ENCODE measurements at regions not wholly inside any gene's neighbourhood (a gene's known extent, or its start where the extent isn't known, plus 50 kb on each side); places are given as distances from the start of the nearest gene placed in this dataset.

- no peaks in the 10 kb centered on the region for H3K36me3 ChIP-seq (ENCODE audit: control insufficient read depth in 2 of 2, insufficient read depth in 2 of 2, low read length in 1 of 2)
- H3K27ac ChIP-seq (ENCODE audit: low read depth in 2 of 2, low read length in 1 of 2): no peak overlapping the region
Observed at GRCh38 chr12:89945123-89945522, 236.5 kb upstream of the ATP2B1 start.

GRCh38 chr12:89943463-89943862 lies 234.8 kb upstream of the ATP2B1 start:
- H3K4me1 ChIP-seq (ENCODE audit: control insufficient read depth in 2 of 2, insufficient read depth in 2 of 2, low read length in 1 of 2): no peaks in the 10 kb centered on the region
- H3K27me3 ChIP-seq (ENCODE audit: control insufficient read depth in 1 of 2, insufficient read depth in 2 of 2, low read length in 2 of 2): no peaks in the 10 kb centered on the region
- no peak overlapping the region for H3K4me3 ChIP-seq (ENCODE audit: low read depth in 1 of 2, low read length in 2 of 2)
- no peak overlapping the region for H3K27ac ChIP-seq (ENCODE audit: low read depth in 2 of 2, low read length in 1 of 2)
- H3K9me3 ChIP-seq (ENCODE audit: control insufficient read depth in 2 of 2, insufficient read depth in 1 of 2, low read depth in 1 of 2, low read length in 1 of 2): no peaks in the 10 kb centered on the region
- H3K36me3 ChIP-seq (ENCODE audit: control insufficient read depth in 2 of 2, insufficient read depth in 2 of 2, low read length in 1 of 2): no peaks in the 10 kb centered on the region

More at GRCh38 chr12:89945123-89945522, 236.5 kb upstream of the ATP2B1 start:
- Histone ChIP-seq H3K27me3 (ENCODE audit: control insufficient read depth in 1 of 2, insufficient read depth in 2 of 2, low read length in 2 of 2) (no peaks in the 10 kb centered on the region), H3K9me3 (ENCODE audit: control insufficient read depth in 2 of 2, insufficient read depth in 1 of 2, low read depth in 1 of 2, low read length in 1 of 2) (no peaks in the 10 kb centered on the region), H3K4me3 (ENCODE audit: low read depth in 1 of 2, low read length in 2 of 2) (no peak overlapping the region), H3K4me1 (ENCODE audit: control insufficient read depth in 2 of 2, insufficient read depth in 2 of 2, low read length in 1 of 2) (no peaks in the 10 kb centered on the region)

- 91 to 94% methylated on average over 2 of the region's 2 CpGs for WGBS, 2 donors
- no peaks in the 10 kb centered on the region for H3K4me1 ChIP-seq (ENCODE audit: control insufficient read depth in 2 of 2, insufficient read depth in 2 of 2, low read length in 1 of 2)
Observed at GRCh38 chr12:89941436-89941835, 232.8 kb upstream of the ATP2B1 start.

GRCh38 chr12:89939522-89940215 lies 231.0 kb upstream of the ATP2B1 start:
- WGBS, 2 donors: 74 to 95% methylated on average over 1 of the region's 1 CpG
- no peak overlapping the region for H3K27ac ChIP-seq (ENCODE audit: low read depth in 2 of 2, low read length in 1 of 2)
- H3K27me3 ChIP-seq (ENCODE audit: control insufficient read depth in 1 of 2, insufficient read depth in 2 of 2, low read length in 2 of 2): no peaks in the 10 kb centered on the region

More at GRCh38 chr12:89941436-89941835, 232.8 kb upstream of the ATP2B1 start:
- Histone ChIP-seq H3K27me3 (ENCODE audit: control insufficient read depth in 1 of 2, insufficient read depth in 2 of 2, low read length in 2 of 2) (no peaks in the 10 kb centered on the region), H3K4me3 (ENCODE audit: low read depth in 1 of 2, low read length in 2 of 2) (no peak overlapping the region), H3K36me3 (ENCODE audit: control insufficient read depth in 2 of 2, insufficient read depth in 2 of 2, low read length in 1 of 2) (no peaks in the 10 kb centered on the region), H3K9me3 (ENCODE audit: control insufficient read depth in 2 of 2, insufficient read depth in 1 of 2, low read depth in 1 of 2, low read length in 1 of 2) (no peaks in the 10 kb centered on the region), H3K27ac (ENCODE audit: low read depth in 2 of 2, low read length in 1 of 2) (no peak overlapping the region)

GRCh38 chr12:89936631-89937030 lies 228.0 kb upstream of the ATP2B1 start:
- Histone ChIP-seq H3K4me1 (ENCODE audit: control insufficient read depth in 2 of 2, insufficient read depth in 2 of 2, low read length in 1 of 2) (no peaks in the 10 kb centered on the region), H3K36me3 (ENCODE audit: control insufficient read depth in 2 of 2, insufficient read depth in 2 of 2, low read length in 1 of 2) (no peaks in the 10 kb centered on the region), H3K4me3 (ENCODE audit: low read depth in 1 of 2, low read length in 2 of 2) (no peak overlapping the region), H3K27ac (ENCODE audit: low read depth in 2 of 2, low read length in 1 of 2) (no peak overlapping the region), H3K27me3 (ENCODE audit: control insufficient read depth in 1 of 2, insufficient read depth in 2 of 2, low read length in 2 of 2) (no peaks in the 10 kb centered on the region), H3K9me3 (ENCODE audit: control insufficient read depth in 2 of 2, insufficient read depth in 1 of 2, low read depth in 1 of 2, low read length in 1 of 2) (no peaks in the 10 kb centered on the region)
- WGBS, 2 donors: 56 to 62% methylated on average over 3 of the region's 3 CpGs

More at GRCh38 chr12:89939522-89940215, 231.0 kb upstream of the ATP2B1 start:
- H3K4me1 ChIP-seq (ENCODE audit: control insufficient read depth in 2 of 2, insufficient read depth in 2 of 2, low read length in 1 of 2): no peaks in the 10 kb centered on the region
- no peak overlapping the region for H3K4me3 ChIP-seq (ENCODE audit: low read depth in 1 of 2, low read length in 2 of 2)
- no peaks in the 10 kb centered on the region for H3K9me3 ChIP-seq (ENCODE audit: control insufficient read depth in 2 of 2, insufficient read depth in 1 of 2, low read depth in 1 of 2, low read length in 1 of 2)
- H3K36me3 ChIP-seq (ENCODE audit: control insufficient read depth in 2 of 2, insufficient read depth in 2 of 2, low read length in 1 of 2): no peaks in the 10 kb centered on the region

- Histone ChIP-seq H3K36me3 (ENCODE audit: control insufficient read depth in 2 of 2, insufficient read depth in 2 of 2, low read length in 1 of 2) (no peaks in the 10 kb centered on the region), H3K27ac (ENCODE audit: low read depth in 2 of 2, low read length in 1 of 2) (no peak overlapping the region), H3K4me3 (ENCODE audit: low read depth in 1 of 2, low read length in 2 of 2) (no peak overlapping the region), H3K4me1 (ENCODE audit: control insufficient read depth in 2 of 2, insufficient read depth in 2 of 2, low read length in 1 of 2) (no peaks in the 10 kb centered on the region), H3K27me3 (ENCODE audit: control insufficient read depth in 1 of 2, insufficient read depth in 2 of 2, low read length in 2 of 2) (no peaks in the 10 kb centered on the region), H3K9me3 (ENCODE audit: control insufficient read depth in 2 of 2, insufficient read depth in 1 of 2, low read depth in 1 of 2, low read length in 1 of 2) (no peaks in the 10 kb centered on the region)
- WGBS, 2 donors: 80 to 83% methylated on average over 6 of the region's 6 CpGs
Observed at GRCh38 chr12:89935850-89936249, 227.2 kb upstream of the ATP2B1 start.

GRCh38 chr12:89933911-89934310 lies 225.3 kb upstream of the ATP2B1 start:
- Histone ChIP-seq H3K27ac (ENCODE audit: low read depth in 2 of 2, low read length in 1 of 2) (no peak overlapping the region), H3K4me3 (ENCODE audit: low read depth in 1 of 2, low read length in 2 of 2) (no peak overlapping the region), H3K27me3 (ENCODE audit: control insufficient read depth in 1 of 2, insufficient read depth in 2 of 2, low read length in 2 of 2) (no peaks in the 10 kb centered on the region), H3K9me3 (ENCODE audit: control insufficient read depth in 2 of 2, insufficient read depth in 1 of 2, low read depth in 1 of 2, low read length in 1 of 2) (no peaks in the 10 kb centered on the region), H3K36me3 (ENCODE audit: control insufficient read depth in 2 of 2, insufficient read depth in 2 of 2, low read length in 1 of 2) (no peaks in the 10 kb centered on the region), H3K4me1 (ENCODE audit: control insufficient read depth in 2 of 2, insufficient read depth in 2 of 2, low read length in 1 of 2) (no peaks in the 10 kb centered on the region)
- 73 to 89% methylated on average over 1 of the region's 1 CpG for WGBS, 2 donors

- Histone ChIP-seq H3K4me3 (ENCODE audit: low read depth in 1 of 2, low read length in 2 of 2) (no peak overlapping the region), H3K4me1 (ENCODE audit: control insufficient read depth in 2 of 2, insufficient read depth in 2 of 2, low read length in 1 of 2) (no peaks in the 10 kb centered on the region), H3K36me3 (ENCODE audit: control insufficient read depth in 2 of 2, insufficient read depth in 2 of 2, low read length in 1 of 2) (no peaks in the 10 kb centered on the region), H3K27me3 (ENCODE audit: control insufficient read depth in 1 of 2, insufficient read depth in 2 of 2, low read length in 2 of 2) (no peaks in the 10 kb centered on the region), H3K27ac (ENCODE audit: low read depth in 2 of 2, low read length in 1 of 2) (no peak overlapping the region), H3K9me3 (ENCODE audit: control insufficient read depth in 2 of 2, insufficient read depth in 1 of 2, low read depth in 1 of 2, low read length in 1 of 2) (no peaks in the 10 kb centered on the region)
- 81 to 85% methylated on average over 4 of the region's 4 CpGs for WGBS, 2 donors
Observed at GRCh38 chr12:89932954-89933353, 224.3 kb upstream of the ATP2B1 start.

- H3K4me1 ChIP-seq (ENCODE audit: control insufficient read depth in 2 of 2, insufficient read depth in 2 of 2, low read length in 1 of 2): no peaks in the 10 kb centered on the region
- WGBS, 2 donors: 87 to 96% methylated on average over 1 of the region's 1 CpG
- no peaks in the 10 kb centered on the region for H3K36me3 ChIP-seq (ENCODE audit: control insufficient read depth in 2 of 2, insufficient read depth in 2 of 2, low read length in 1 of 2)
- H3K4me3 ChIP-seq (ENCODE audit: low read depth in 1 of 2, low read length in 2 of 2): no peak overlapping the region
- no peak overlapping the region for H3K27ac ChIP-seq (ENCODE audit: low read depth in 2 of 2, low read length in 1 of 2)
- no peaks in the 10 kb centered on the region for H3K9me3 ChIP-seq (ENCODE audit: control insufficient read depth in 2 of 2, insufficient read depth in 1 of 2, low read depth in 1 of 2, low read length in 1 of 2)
- H3K27me3 ChIP-seq (ENCODE audit: control insufficient read depth in 1 of 2, insufficient read depth in 2 of 2, low read length in 2 of 2): no peaks in the 10 kb centered on the region
Observed at GRCh38 chr12:89928467-89928866, 219.8 kb upstream of the ATP2B1 start.

GRCh38 chr12:89927226-89927698 lies 218.6 kb upstream of the ATP2B1 start:
- no peak overlapping the region for H3K4me3 ChIP-seq (ENCODE audit: low read depth in 1 of 2, low read length in 2 of 2)
- H3K4me1 ChIP-seq (ENCODE audit: control insufficient read depth in 2 of 2, insufficient read depth in 2 of 2, low read length in 1 of 2): no peaks in the 10 kb centered on the region
- H3K9me3 ChIP-seq (ENCODE audit: control insufficient read depth in 2 of 2, insufficient read depth in 1 of 2, low read depth in 1 of 2, low read length in 1 of 2): no peaks in the 10 kb centered on the region
- H3K27ac ChIP-seq (ENCODE audit: low read depth in 2 of 2, low read length in 1 of 2): no peak overlapping the region
- 80 to 87% methylated on average over 2 of the region's 2 CpGs for WGBS, 2 donors
- H3K36me3 ChIP-seq (ENCODE audit: control insufficient read depth in 2 of 2, insufficient read depth in 2 of 2, low read length in 1 of 2): no peaks in the 10 kb centered on the region
- H3K27me3 ChIP-seq (ENCODE audit: control insufficient read depth in 1 of 2, insufficient read depth in 2 of 2, low read length in 2 of 2): no peaks in the 10 kb centered on the region
